Inferior parietal cortex (tissue), 1 donor: ENCODE measurements at regions not wholly inside any gene's neighbourhood (a gene's known extent, or its start where the extent isn't known, plus 50 kb on each side); places are given as distances from the start of the nearest gene placed in this dataset.

Source experiments
- DNase-seq: peaks from one replicate; pipeline ENCODE4 v3.0.0-alpha.2; 2016; ENCODE audit errors: extremely low spot score

DNA sequence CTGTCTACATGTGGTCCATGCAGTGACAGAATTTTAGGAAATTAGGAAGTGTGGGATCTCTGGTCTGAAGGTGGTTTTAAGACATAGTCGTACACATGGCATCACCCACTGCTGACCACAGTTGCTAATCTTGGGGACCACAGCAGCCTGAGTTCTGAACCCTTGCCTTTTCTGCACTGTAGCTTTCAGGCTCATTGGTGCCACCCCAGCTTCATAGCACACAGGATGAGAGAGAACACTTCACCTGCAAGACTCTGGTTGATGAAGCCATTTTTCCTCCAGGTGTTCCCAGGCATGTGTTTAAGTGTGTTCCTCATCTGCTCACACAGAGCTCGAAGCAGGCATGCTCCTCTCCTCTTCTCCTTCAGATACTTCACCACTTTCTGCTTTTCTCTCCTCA lies 68.2 kb upstream of the S1PR3 start:
- no peak for DNase-seq

DNA sequence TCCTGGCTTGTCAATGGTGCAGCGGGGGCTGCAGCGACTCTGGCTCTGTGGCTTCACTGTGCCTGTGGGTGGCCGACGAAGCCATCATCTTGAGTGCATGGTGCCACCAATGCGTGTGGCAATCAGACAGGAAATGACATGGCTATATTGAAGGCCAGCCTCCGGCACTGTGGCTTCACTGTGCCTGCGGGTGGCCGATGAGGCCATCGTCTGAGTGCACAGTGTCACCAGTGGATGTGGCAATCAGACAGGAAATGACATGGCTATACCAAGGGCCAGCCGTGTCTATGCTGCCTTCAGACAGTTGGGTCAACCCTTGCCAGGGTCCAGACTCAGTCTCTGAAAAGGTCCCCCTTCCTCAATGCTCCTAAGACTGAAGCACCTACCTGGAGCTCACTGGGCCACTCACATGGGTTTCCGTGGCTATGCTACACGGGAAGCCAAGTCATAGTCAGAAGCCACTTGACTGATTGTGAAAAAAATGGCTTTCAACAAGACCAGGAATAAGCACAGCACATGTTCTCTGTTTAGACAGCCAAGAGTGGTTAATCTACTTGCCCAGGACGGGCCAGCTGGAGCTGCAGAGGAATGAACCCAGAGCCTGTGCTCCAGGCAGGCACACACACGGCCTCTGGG lies 67.5 kb upstream of the S1PR3 start:
- no peak for DNase-seq

DNA sequence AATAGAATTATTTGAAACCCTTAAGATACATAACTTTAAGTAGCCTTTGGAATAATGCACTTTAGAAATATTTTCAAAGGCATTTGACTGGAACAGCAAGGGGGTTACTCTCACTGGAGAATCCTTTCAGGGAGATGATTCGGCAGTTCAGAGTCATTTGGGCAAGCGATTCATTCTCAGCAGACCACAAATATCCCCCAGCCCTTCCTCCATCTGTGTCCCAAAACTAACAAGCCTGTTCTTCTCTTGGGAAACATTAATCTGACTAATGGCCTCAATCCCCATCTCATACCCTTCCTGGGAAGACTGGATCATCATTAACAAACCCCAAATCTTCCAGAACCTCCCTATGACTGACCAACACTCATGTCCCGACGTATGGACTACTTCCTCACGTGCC lies 65.8 kb upstream of the S1PR3 start:
- DNase-seq: no peak

DNA sequence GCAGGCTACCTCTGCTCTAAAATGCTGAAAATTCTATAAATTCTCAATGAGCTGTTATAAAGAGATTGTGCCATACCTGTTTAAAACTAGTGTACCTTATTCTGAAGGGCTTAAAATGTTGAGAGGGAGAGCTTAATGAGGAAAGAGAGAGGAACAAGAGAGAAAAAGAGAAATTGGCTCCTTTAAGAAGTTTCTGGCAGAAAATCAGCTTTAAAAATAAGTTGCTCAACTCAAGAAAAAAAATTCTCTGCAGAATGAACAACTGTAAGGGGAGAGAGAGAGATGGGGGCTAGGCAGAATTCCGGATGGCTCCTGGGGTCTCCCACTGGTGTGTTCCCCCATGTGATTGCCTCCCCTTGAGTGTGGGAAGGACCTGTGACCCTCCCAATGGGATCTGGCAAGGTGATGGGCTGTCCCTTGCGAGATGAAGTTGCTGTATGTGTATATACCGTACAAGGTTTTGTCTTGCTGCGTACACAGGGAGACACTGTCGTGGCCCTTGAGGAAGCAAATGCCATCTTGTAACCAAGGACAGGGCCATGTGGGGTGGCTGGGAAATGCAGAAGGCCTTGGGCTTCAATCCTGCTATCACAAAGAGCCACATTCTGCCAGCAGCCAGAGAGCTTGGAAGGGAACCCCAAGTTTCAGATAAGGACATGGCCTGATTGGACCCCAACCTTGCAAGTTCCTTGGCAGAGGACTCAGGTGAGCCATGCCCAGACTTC lies 64.3 kb upstream of the S1PR3 start:
- no peak for DNase-seq

DNA sequence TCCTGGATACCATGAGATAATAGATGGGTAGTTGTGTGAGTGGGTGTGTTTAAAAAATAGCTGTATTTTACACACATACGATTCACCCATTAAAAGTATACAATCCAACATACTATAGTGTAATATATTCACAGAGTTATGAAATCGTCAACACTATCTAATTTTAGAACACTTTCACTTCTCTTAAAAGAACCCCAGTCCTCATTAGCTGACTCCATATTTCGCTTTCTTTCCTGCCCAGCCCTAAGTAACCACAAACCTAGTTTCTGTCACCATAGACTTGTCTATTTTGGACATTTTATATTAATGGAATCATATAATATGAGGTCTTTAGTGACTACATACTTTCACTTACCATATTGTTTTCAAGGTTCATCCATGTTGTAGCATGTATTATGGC lies 63.8 kb upstream of the S1PR3 start:
- no peak for DNase-seq

DNA sequence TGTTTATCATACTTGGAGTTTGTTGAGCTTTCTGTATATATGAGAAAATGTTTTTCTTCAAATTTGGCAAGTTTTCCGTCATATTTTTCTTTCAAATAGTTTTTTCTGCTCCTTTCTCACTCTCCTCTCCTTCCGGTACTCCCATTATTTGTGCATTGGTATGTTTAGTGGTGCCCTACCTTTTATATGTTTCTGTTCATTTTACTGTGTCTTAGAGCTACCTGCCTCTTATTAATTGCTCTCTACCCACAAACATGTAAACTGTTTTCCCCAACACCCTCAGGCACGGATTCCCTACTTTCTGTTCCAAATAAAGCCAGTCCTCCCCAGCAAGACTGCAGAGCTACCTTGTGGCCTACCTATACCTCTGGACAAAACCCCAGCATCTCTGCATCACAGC lies 60.6 kb upstream of the S1PR3 start:
- no peak for DNase-seq

DNA sequence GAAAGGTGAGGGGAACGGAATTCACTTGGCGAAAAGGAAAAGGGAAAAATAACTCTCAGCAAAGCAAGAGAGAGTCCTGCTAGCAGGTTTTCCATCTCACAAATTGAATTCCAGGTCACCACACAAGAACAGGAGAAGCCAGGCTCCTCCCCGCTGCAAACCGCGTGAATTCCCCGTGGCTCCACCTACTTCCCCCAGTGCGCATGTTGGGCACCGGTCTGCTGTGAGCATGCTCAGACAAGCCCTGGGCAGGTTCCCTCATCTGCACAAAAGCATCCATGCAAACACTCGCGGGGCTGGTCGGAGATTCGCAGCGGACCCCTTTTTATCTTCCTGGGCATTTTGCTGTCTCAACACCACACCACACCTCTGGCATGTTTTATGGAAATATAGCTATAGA lies 58.5 kb upstream of the S1PR3 start:
- no peak for DNase-seq

DNA sequence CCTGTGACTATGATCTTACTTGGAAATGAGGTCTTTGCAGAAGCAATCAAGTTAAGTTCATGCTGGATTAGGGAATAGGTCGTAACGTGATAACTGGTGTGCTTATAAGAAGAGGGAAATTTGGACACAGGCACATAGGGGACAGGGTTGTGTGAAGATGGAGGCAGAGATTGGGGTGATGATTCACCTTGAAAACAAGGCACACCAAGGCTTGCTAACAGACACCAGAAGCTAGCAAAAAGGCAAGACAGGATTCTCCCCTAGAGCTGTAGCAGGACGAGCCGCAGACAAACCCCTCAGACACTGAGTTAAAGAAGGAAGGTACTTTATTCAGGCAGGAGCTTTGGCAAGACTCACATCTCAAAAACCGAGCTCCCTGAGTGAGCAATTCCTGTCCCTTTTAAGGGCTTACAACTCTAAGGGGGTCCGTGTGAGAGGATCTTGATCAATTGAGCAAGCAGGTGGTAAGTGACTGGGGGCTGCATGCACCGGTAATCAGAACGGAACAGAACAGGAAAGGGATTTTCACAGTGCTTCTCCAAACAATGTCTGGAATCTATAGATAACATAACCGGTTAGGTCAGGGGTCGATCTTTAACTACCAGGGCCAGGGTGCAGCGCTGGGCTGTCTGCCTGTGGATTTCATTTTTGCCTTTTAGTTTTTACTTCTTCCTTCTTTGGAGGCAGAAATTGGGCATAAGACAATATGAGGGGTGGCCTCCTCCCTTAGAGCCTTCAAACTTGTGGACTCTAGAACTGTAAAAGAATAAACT lies 57.5 kb upstream of the S1PR3 start:
- DNase-seq: no peak

DNA sequence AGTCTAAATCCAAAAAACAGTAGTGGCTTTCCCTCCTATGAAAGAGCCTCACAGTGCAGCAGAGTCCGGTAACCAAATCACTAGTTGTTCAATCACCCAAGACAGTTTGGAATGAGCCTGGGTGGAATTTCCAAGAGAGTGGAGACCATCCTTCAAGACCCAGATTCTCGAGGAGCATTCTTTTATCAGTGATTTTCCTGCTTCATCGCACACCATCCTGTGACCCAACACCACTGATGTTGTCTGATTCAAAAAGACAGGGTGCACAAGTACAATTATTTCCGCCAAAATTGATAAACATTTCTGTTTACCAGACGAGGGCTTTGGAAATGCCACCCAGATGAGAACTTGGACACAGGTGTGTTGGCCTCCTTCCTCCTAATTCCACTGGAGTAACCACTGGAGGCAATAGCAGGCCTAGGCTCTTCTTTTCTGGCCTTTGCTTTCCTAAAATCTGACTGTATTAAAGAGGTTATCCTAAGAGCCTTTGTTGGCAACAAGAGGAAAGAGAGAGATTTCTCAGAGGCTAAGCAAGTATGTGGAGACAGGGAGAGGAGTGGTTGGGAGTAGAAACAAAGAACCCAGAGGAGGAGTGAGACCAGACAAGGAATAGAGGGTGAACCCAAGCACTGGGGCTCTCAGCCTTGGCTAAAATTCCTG lies 56.3 kb upstream of the S1PR3 start:
- DNase-seq: no peak

DNA sequence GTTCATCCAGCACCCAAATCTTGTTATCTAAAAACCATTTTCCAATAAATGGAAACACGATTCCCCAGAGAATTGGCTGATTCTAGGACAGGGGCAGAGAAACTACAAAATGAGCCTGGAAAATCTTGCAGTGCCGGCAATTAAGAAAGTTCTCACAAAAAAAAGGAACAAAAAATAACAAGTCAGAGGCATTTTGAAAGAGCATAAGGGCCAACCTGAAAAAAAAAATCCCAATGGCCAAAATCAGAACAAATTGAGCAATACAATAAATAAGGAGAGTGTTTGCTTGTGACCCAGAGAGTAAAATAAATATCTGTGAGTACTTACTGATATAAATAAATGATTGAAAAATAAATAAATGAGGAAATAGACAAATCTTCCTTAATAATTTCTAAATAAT lies 55.1 kb upstream of the S1PR3 start:
- DNase-seq: no peak

DNA sequence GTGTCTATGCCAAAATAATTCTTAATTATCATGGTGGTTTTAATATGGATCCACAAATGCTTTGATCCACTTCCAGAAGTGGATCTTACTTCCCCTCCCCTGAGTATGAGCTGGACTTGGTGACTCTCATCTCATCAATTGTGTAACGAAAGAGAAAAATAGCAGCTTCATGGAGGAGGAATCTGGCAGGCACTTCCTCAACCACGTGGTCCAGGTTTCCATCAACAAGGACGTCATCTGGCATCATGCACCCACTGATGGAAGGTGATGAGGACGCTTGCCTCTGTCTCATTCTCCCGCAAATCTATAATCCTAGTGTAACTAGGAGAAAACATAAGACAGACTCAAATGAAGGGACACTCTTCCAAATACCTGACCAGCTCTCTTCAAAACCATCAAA lies 54.6 kb upstream of the S1PR3 start:
- DNase-seq: no peak

DNA sequence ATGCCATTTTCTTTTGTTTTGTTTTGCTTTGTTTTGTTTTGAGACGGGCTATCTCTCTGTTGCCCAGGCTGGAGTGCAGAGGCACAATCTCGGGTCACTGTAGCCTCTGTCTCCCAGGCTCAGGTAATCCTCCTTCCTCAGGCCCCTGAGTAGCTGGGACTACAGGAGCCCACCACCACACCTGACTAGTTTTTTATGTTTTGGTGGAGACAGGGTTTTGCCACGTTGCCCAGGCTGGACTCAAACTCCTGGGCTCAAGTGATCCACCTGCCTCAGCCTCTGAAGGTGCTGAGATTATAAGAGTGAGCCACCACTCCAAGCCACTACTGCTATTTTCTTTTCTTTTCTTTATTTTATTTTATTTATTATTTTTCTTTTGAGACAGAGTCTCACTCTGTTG lies 54.0 kb upstream of the S1PR3 start:
- DNase-seq: no peak

DNA sequence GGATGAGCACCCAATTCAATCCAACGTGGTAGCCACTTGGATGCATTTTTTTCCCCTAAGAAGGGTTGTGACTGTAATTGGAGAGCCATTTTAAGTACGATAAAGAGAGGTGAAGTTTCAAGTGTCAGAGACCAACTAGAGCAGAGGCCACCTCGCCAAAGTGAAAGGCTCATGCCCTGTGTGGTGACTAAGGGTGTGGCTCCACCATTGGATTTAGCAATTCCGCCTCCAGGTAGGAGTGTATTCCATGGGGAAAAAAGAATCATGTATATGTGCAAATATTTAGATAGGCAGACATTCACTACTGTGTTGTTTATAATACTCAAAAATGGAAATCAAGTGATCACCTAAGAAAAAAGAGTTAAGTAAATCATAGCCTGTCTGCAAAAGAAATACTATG lies 53.1 kb upstream of the S1PR3 start:
- no peak for DNase-seq
